H1 (cell line): ENCODE measurements at regions not wholly inside any gene's neighbourhood (a gene's known extent, or its start where the extent isn't known, plus 50 kb on each side); places are given as distances from the start of the nearest gene placed in this dataset.
"Not testable (repeated sequence)": the region's sequence is repeated elsewhere in the genome, so short reads cannot be mapped to it uniquely, and the experiment has no call there.

Experiments used
- CTCF ChIA-PET: fragments of 300-600 bp; sonication (Branson Sonifier 250); formaldehyde crosslinking; loops from one replicate; lab custom pipeline; 2021; ENCODE audit not compliant: partially characterized antibody; lab: Charles Lee
- POLR2A ChIA-PET: fragments of 300-600 bp; sonication (Branson Sonifier 250); formaldehyde crosslinking; loops from one replicate; lab custom pipeline; 2021; ENCODE audit warnings: inconsistent platforms; ENCODE audit not compliant: partially characterized antibody; lab: Charles Lee
- DNase-seq, 2 experiments: peaks; one replicate each; pipeline versions ENCODE4 v3.0.0 to v3.0.0-alpha.2; 2010 to 2022; ENCODE audit warnings: low spot score in 2 of 2, low read depth in 1 of 2, mixed read lengths in 1 of 2
- FAIRE-seq: peaks from 2 replicates; lab custom pipeline; 2011; peaks lifted over from hg19 to GRCh38; lab: Jason Lieb, UNC
- H2AFZ ChIP-seq: 2 replicates; pipeline ENCODE4 v1.8.1; 2012; ENCODE audit warnings: low read length, inconsistent platforms
- H2AK5ac ChIP-seq: 2 replicates; pipeline ENCODE4 v1.6.1; 2013; ENCODE audit warnings: low read depth, low read length
- H2BK120ac ChIP-seq: replicated peaks from 2 replicates; pipeline ENCODE3; 2013; ENCODE audit warnings: low read depth, low read length, inconsistent platforms
- H2BK12ac ChIP-seq: 2 replicates; pipeline ENCODE4 v1.6.1; 2013; ENCODE audit warnings: low read depth, low read length
- H2BK15ac ChIP-seq: 2 replicates; pipeline ENCODE4 v1.6.1; 2013; ENCODE audit warnings: low read length
- H2BK20ac ChIP-seq: 2 replicates; pipeline ENCODE4 v1.6.1; 2013; ENCODE audit warnings: low read length
- H2BK5ac ChIP-seq: 2 replicates; pipeline ENCODE4 v1.6.1; 2013; ENCODE audit warnings: low read depth, low read length
- H3K14ac ChIP-seq: 2 replicates; pipeline ENCODE4 v1.6.1; 2013; ENCODE audit warnings: inconsistent platforms; ENCODE audit not compliant: insufficient read length
- H3K18ac ChIP-seq: 2 replicates; pipeline ENCODE4 v1.6.1; 2013; ENCODE audit warnings: low read length; ENCODE audit errors: extremely low read depth
- H3K23ac ChIP-seq: 2 replicates; pipeline ENCODE4 v1.6.1; 2013; ENCODE audit warnings: inconsistent platforms; ENCODE audit not compliant: insufficient read length
- H3K23me2 ChIP-seq: 2 replicates; pipeline ENCODE4 v1.6.1; 2013; ENCODE audit warnings: low read depth, low read length
- H3K27ac ChIP-seq: 2 replicates; pipeline ENCODE4 v1.6.1; 2011; ENCODE audit warnings: low read depth, low read length, inconsistent platforms
- H3K27me3 ChIP-seq, 4 experiments: replicated peaks in 1 of 4; 1 replicate in 1 of 4; 2 replicates in 3 of 4; pipeline versions ENCODE4 v1.6.1 to v1.8.1; 2011 to 2013; ENCODE audit warnings: low read length in 3 of 4, mild to moderate bottlenecking in 3 of 4, inconsistent platforms in 2 of 4, mixed read lengths in 2 of 4, moderate library complexity in 1 of 4; ENCODE audit not compliant: control insufficient read depth in 3 of 4, insufficient read depth in 3 of 4; ENCODE audit errors: extremely low read depth in 1 of 4
- H3K36me3 ChIP-seq, 4 experiments: 2 replicates each; pipeline versions ENCODE4 v1.6.1 to v1.8.1; 2011 to 2013; ENCODE audit warnings: mild to moderate bottlenecking in 4 of 4, low read length in 3 of 4, moderate library complexity in 2 of 4, control low read depth in 1 of 4, inconsistent platforms in 1 of 4; ENCODE audit not compliant: insufficient read depth in 4 of 4, control insufficient read depth in 2 of 4
- H3K4ac ChIP-seq: replicated peaks from 2 replicates; pipeline ENCODE3; 2013; ENCODE audit warnings: low read length, low read depth, mixed read lengths, inconsistent platforms; ENCODE audit not compliant: insufficient read length
- H3K4me1 ChIP-seq, 4 experiments: replicated peaks in 1 of 4; 1 replicate in 1 of 4; 2 replicates in 3 of 4; pipeline versions ENCODE4 v1.6.1 to v1.8.1; 2011 to 2013; ENCODE audit warnings: low read length in 3 of 4, inconsistent platforms in 2 of 4, mixed read lengths in 1 of 4; ENCODE audit not compliant: insufficient read depth in 4 of 4, control insufficient read depth in 3 of 4
- H3K4me2 ChIP-seq, 2 experiments: 2 replicates each; pipeline versions ENCODE4 v1.6.1 to v1.8.1; 2011 to 2013; ENCODE audit warnings: low read depth in 2 of 2, low read length in 2 of 2, control low read depth in 1 of 2, inconsistent platforms in 1 of 2, mild to moderate bottlenecking in 1 of 2; ENCODE audit not compliant: insufficient read depth in 1 of 2
- H3K4me3 ChIP-seq, 4 experiments: fragments of 200-600, 300-600 bp in 1 of 4; sonication (generic), shearing (Covaris generic), sonication (Bioruptor Twin) in 1 of 4; 2 replicates each; pipeline versions ENCODE4 v1.5.1 to v1.8.1; 2011 to 2016; ENCODE audit warnings: low read length in 4 of 4, low read depth in 3 of 4, control low read depth in 2 of 4, inconsistent platforms in 2 of 4, mild to moderate bottlenecking in 2 of 4, mixed read lengths in 1 of 4, moderate library complexity in 1 of 4; ENCODE audit not compliant: insufficient read depth in 2 of 4; ENCODE audit errors: extremely low read depth in 1 of 4
- H3K56ac ChIP-seq: replicated peaks from 2 replicates; pipeline ENCODE3; 2013; ENCODE audit warnings: low read depth, mild to moderate bottlenecking, mixed read lengths, low read length, inconsistent platforms; ENCODE audit not compliant: insufficient read length
- H3K79me1 ChIP-seq: 2 replicates; pipeline ENCODE4 v1.6.1; 2013; ENCODE audit warnings: low read depth, low read length, control low read depth
- H3K79me2 ChIP-seq, 2 experiments: 2 replicates each; pipeline versions ENCODE4 v1.6.1 to v1.8.1; 2012 to 2013; ENCODE audit warnings: low read length in 2 of 2, mild to moderate bottlenecking in 2 of 2, inconsistent platforms in 1 of 2; ENCODE audit not compliant: insufficient read depth in 2 of 2, control insufficient read depth in 1 of 2
- H3K9ac ChIP-seq, 4 experiments: replicated peaks in 1 of 4; 1 replicate in 1 of 4; 2 replicates in 3 of 4; pipeline versions ENCODE4 v1.6.1 to v1.8.1; 2011 to 2013; ENCODE audit warnings: low read depth in 3 of 4, low read length in 3 of 4, control low read depth in 2 of 4, mild to moderate bottlenecking in 2 of 4, moderate library complexity in 2 of 4, inconsistent platforms in 1 of 4; ENCODE audit errors: extremely low read depth in 1 of 4
- H3K9me3 ChIP-seq, 2 experiments: 2 replicates each; pipeline versions ENCODE4 v1.6.1 to v1.8.1; 2012 to 2013; ENCODE audit warnings: mild to moderate bottlenecking in 2 of 2, moderate library complexity in 2 of 2, control low read depth in 1 of 2, inconsistent platforms in 1 of 2, low read depth in 1 of 2, low read length in 1 of 2, mixed read lengths in 1 of 2; ENCODE audit not compliant: insufficient read depth in 2 of 2
- H4K20me1 ChIP-seq, 2 experiments: replicated peaks in 1 of 2; 2 replicates each; pipeline versions ENCODE3 to v1.8.1; 2011 to 2013; ENCODE audit warnings: inconsistent platforms in 2 of 2, low read length in 2 of 2, mild to moderate bottlenecking in 1 of 2; ENCODE audit not compliant: insufficient read depth in 2 of 2, control insufficient read depth in 1 of 2
- H4K5ac ChIP-seq: 2 replicates; pipeline ENCODE4 v1.6.1; 2013; ENCODE audit warnings: low read length, low read depth, mixed read lengths, inconsistent platforms; ENCODE audit not compliant: insufficient read length
- H4K8ac ChIP-seq: 2 replicates; pipeline ENCODE4 v1.8.0; 2013; ENCODE audit warnings: mild to moderate bottlenecking, moderate library complexity, low read length, inconsistent platforms; ENCODE audit not compliant: insufficient read depth; ENCODE audit errors: extremely low read depth
- H4K91ac ChIP-seq: replicated peaks from 2 replicates; pipeline ENCODE3; 2013; ENCODE audit warnings: low read length, mixed read lengths, inconsistent platforms; ENCODE audit not compliant: insufficient read length
- WGBS, 2 experiments: shearing (Covaris generic) in 1 of 2; methylation state at CpG; one replicate each; pipeline versions ENCODE4 v1.1.6 to v1.1.7; 2013 to 2015; ENCODE audit warnings: low lambda C conversion rate in 2 of 2, mixed read lengths in 2 of 2, inconsistent platforms in 1 of 2, low coverage in 1 of 2, missing lambda C conversion rate in 1 of 2; ENCODE audit not compliant: insufficient replicate concordance in 2 of 2, insufficient coverage in 1 of 2, insufficient read length in 1 of 2; ENCODE audit errors: extremely low coverage in 1 of 2, missing lambda C conversion rate in 1 of 2; 5-methylcytosine and 5-hydroxymethylcytosine counted together

DNA sequence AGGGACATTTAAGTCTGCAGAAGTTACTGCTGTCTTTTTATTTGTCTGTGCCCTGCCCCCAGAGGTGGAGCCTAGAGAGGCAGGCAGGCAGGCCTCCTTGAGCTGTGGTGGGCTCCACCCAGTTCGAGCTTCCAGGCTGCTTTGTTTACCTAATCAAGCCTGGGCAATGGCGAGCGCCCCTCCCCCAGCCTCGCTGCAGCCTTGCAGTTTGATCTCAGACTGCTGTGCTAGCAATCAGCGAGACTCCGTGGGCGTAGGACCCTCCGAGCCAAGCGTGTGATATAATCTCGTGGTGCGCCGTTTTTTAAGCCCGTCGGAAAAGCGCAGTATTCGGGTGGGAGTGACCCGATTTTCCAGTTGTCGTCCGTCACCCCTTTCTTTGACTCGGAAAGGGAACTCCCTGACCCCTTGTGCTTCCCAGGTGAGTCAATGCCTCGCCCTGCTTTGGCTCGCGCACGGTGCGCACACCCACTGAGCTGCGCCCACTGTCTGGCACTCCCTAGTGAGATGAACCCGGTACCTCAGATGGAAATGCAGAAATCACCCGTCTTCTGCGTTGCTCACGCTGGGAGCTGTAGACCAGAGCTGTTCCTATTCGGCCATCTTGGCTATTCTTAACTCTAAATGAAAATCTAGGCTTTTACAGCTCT, 244.0 kb upstream of the SPHKAP start:
- H3K18ac ChIP-seq, H3K27me3 ChIP-seq, H2BK20ac ChIP-seq, H3K79me2 ChIP-seq, H3K23me2 ChIP-seq, H3K9me3 ChIP-seq, H3K4me1 ChIP-seq, H4K5ac ChIP-seq, CTCF ChIA-PET, H2BK5ac ChIP-seq, H3K4me3 ChIP-seq, H4K20me1 ChIP-seq, H3K27ac ChIP-seq, H3K36me3 ChIP-seq, H2BK15ac ChIP-seq, H2AK5ac ChIP-seq, H2BK120ac ChIP-seq, H3K4me2 ChIP-seq, H2AFZ ChIP-seq, H4K91ac ChIP-seq, H4K8ac ChIP-seq, H3K9ac ChIP-seq, H3K14ac ChIP-seq, H2BK12ac ChIP-seq, H3K4ac ChIP-seq, FAIRE-seq, H3K23ac ChIP-seq, H3K79me1 ChIP-seq, H3K56ac ChIP-seq: not testable (repeated sequence)
- DNase-seq: peak in 1 of 2 experiments; percentile 46
- POLR2A ChIA-PET: interaction anchor here (0.6 kb wide), 1 partner anchor 620 kb away, joined by 3 read pairs; no protein-coding TSS in a partner anchor
- 68% methylated on average over 8 of the region's 31 CpGs; no CpG with 5 or more reads in 1 of the 2 experiments for WGBS, 2 experiments
